ENCODE measurements at regions not wholly inside any gene's neighbourhood (a gene's known extent, or its start where the extent isn't known, plus 50 kb on each side); places are given as distances from the start of the nearest gene placed in this dataset.
"Not testable (repeated sequence)": the region's sequence is repeated elsewhere in the genome, so short reads cannot be mapped to it uniquely, and the experiment has no call there.

DNA sequence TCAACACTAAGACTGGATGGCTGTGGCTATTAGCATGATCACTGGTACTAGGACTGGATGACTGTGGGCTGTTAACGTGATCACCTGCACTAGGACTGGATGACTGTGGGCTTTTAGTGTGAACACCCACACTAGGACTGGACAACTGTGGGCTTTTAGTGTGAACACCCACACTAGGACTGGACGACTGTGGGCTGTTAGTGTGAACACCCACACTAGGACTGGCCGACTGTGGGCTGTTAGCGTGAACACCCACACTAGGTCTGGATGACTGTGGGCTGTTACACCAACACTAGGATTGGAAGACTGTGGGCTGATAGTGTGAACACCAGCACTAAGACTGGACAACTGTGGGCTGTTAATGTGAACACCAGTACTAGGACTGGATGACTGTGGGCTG is 329.2 kb downstream of the OSTF1 start:
- DNase-seq: no peak

- DNase-seq: no peak
Observed at GRCh38 chr9:75418518-75418917, 330.2 kb downstream of the OSTF1 start.

GRCh38 chr9:75422944-75423522 is 334.7 kb downstream of the OSTF1 start:
- no peak for DNase-seq

DNA sequence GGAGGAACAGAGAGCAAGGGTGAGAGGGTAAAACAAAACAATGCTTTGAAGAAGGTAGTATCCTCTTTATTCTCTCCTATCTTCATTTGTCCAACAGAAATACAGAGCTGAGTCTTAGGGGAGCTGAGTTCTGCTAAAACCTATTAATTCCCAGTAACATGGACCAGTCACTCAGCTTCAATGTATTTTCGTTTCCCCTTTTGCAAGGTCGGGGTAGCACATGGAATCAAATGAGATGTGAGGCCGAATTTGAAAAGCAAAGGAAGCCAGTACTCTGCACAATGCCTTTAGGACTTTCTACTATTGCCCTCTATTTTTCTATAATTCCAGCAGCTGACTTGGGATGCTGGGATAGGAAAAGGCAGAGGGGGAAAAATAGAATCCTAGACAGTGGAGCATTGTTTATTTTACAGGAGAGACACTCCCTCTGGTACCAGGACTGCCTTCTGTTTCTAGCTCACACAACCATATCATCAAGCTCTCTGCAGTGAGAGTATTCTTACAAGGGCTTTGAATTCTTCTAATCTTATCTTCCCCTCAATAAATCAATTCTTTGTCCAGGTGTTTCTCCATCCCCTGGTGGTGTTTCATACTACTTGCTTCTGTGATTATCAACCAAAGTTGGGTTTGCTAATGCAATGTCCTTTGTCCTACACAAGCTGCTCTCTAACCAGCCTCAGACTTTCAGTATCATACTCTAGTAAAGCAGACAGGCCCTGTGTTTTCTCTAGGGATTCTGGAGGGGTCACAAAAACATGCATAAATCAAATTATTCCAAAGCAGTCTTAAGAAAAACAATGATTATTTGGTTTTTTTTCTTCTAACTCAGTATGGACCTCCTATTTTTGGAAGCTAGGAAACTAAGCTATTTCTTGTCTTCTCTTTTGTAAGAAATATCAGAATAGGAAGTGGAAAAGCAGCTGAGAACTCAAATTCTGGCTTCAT is 341.5 kb downstream of the OSTF1 start:
- no peak for DNase-seq

DNA sequence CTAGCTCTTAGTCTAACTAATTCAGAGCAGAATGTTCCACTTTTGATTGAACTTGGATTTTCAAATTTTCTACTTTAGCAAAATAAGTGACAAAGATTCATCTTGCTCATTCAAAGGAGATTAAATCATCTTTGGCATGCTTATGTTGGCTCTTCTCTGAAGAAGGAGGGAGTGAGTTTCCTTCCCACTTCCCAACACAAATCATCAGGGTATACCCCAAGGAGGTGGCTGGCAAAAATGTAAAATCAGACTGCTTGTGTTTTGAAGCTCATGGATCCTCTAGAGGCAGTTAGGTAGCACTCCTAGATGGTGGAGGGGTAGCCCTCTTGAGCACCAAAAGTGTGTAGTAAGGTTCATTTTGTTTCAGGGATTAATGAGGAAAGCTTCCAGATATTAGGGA is 343.1 kb downstream of the OSTF1 start:
- DNase-seq: no peak

DNA sequence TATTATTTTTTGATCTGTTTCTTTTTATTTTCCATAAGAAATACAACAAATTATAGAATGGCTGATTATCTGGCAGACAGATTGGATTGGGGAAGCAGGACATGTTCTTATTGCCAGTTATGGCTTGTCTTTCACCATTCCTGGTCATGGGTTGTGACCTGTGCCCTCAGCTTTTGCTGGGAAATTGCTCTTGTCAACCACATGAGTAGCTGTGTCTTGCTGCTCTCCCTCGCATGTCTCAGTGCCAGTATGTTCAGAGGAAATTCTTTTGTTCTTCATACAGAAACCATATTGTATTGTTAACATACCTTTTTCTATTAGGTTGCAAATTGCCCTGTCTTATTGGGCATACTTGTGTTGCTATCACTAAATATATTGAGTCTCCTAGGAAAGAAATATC is 344.1 kb downstream of the OSTF1 start:
- DNase-seq: no peak

DNA sequence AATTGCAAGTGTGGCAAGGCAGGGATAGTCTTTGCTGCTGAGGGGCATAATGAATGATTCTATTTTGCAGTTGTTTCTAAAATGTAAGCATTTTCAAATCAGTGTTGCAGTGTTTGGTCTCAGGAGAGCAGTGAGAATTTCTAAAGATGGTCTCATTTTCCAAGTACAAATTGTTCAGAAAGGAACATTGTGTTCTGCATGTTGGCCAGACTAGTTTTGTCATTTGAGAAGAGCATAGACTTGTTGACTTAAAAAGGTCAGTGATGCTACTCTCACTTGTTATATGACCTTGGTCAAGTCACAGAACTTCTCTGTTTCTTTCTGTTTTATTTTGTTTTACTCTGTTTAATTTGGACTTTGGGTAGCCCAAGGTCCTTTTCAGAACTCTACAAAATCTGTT is 344.6 kb downstream of the OSTF1 start:
- no peak for DNase-seq

GRCh38 chr9:75438716-75439115 is 350.4 kb downstream of the OSTF1 start:
- DNase-seq: no peak

- DNase-seq: no peak
Observed at GRCh38 chr9:75440914-75441313, 352.6 kb downstream of the OSTF1 start.

DNA sequence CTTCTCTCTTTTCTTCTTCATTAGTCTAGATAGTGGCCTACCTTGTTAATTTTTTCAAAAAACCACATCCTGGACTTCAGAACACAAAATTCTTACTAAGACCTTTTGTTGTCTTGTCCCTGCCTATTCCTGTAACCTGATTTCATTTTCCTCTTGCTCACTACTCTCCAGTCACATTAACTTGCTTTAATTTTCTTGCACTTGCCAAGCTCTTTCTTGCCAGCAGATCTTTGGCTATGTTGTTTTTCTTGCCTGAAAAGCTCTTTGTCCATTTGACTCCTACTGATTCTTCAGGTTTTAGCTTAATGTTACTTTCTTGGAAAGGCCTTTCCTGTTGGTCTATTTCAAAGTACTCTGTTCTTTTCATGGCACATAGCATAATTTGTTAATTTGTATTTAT is 356.8 kb downstream of the OSTF1 start:
- no peak for DNase-seq

DNA sequence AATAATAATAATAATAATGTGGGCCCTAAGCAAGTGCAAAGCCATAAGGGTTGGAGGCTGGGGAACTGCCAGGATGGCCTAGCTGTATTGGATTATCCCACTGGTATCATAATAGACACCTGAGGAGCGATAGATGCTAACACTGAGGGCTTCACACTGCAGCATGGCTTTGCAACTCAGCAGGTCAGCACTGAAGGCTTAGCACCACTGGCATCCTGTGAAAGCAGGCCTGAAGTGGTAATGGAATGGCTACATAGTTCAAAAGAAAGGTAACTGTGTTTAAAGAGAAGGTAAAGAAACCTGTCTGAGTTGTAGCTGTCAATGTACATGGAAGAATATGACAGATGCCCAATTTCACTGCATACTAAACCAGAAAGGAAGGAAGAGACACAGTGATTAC is 359.0 kb downstream of the OSTF1 start:
- no peak for DNase-seq

GRCh38 chr9:75448281-75448680 is 360.0 kb downstream of the OSTF1 start:
- no peak for DNase-seq

GRCh38 chr9:75448955-75449354 is 360.6 kb downstream of the OSTF1 start:
- no peak for DNase-seq

GRCh38 chr9:75451045-75451444 is 362.7 kb downstream of the OSTF1 start:
- DNase-seq: no peak

DNA sequence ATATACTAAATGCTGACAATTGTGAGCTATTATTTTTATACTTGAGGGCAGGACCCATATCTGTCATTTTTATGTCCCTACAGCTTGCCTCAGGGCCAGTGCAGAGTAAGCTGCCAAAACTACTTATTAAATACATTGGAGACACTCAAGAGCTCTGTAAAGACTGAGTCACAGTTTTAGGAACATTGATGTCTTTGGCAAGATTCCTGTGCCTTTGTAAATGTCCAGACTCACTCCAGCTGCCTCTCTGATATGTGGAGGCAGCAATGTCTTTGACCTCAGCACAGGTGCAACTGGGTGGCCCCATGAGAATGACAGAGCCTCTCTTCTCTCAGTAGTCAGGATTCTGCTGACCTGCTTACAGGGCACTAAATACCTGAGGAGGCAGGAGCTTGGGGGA is 363.2 kb downstream of the OSTF1 start:
- DNase-seq: no peak

DNA sequence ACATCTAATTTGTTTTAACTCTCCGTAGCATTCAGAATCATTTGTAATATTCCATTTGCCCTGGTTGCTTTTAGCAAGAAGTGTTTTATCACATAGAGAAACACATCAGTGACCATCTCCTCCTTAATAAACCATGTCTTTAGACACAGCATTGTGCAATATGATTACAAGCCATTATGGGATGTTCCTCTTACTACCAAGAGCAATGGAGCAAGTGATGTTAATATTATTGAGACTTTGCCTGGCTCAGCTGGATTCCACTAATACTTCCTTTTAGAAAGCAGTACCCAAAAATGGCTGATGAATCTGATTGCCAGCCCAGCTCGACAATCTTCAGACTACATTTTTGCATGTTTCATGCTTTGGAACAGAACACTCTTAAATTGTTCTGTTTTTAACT is 364.2 kb downstream of the OSTF1 start:
- DNase-seq: no peak

GRCh38 chr9:75454043-75454442 is 365.7 kb downstream of the OSTF1 start:
- DNase-seq: no peak

- DNase-seq: no peak
Observed at GRCh38 chr9:75454891-75455290, 366.6 kb downstream of the OSTF1 start.

GRCh38 chr9:75455444-75455921 is 367.2 kb downstream of the OSTF1 start:
- DNase-seq: no peak

GRCh38 chr9:75456698-75457097 is 368.4 kb downstream of the OSTF1 start:
- DNase-seq: no peak

- no peak for DNase-seq
Observed at GRCh38 chr9:75457474-75458011, 369.2 kb downstream of the OSTF1 start.

- not testable (repeated sequence) for DNase-seq
Observed at GRCh38 chr9:75459311-75459710, 371.0 kb downstream of the OSTF1 start.

DNA sequence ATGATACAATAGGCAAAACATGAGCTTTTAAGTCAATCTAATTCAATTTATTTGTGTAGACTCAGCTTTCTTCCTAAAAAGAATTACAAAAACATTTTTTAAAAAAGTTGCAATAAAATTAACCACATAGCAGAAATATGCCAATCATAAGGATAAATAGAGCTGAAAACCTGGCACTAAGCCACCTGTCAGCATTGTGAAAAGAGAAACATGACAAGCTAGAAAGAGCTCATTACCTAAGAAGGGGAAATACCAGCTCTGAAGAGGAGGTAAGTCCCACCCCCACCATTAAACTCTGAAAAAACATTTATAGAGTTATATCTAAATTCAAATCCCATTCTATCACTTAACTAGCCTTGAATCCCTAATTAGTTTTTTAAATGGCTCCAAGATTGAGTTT is 372.9 kb downstream of the OSTF1 start:
- no peak for DNase-seq

DNA sequence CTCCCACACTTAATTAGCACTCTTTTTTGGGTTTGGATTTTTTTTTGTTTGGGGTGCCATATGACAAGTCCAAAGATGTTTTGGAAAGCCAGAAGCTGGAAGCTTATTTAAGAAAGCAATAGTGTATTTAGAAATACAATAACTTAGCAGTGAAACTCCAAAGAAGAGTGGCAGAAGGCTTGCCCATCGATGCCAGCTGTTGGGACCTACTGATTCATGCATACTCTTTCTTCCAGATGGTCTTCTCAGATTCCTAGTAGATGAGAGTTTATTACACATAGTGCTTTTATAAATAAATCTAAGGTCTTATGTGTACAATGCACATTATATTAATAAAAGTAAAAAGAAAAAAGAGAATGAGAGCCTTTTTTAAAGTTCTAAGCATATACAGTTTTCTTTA is 374.6 kb downstream of the OSTF1 start:
- DNase-seq: no peak
